HPDE6-E6E7 (cell line): ENCODE measurements at regions not wholly inside any gene's neighbourhood (a gene's known extent, or its start where the extent isn't known, plus 50 kb on each side); places are given as distances from the start of the nearest gene placed in this dataset.

Experiments
- DNase-seq: peaks from one replicate; pipeline ENCODE4 v3.0.0; 2011; ENCODE audit warnings: missing footprints; ENCODE audit errors: extremely low spot score

GRCh38 chr3:68306571-68306970, 625.8 kb downstream of the TAFA4 start:
- no peak for DNase-seq

GRCh38 chr3:68295457-68295856, 636.9 kb downstream of the TAFA4 start:
- DNase-seq: no peak

DNA sequence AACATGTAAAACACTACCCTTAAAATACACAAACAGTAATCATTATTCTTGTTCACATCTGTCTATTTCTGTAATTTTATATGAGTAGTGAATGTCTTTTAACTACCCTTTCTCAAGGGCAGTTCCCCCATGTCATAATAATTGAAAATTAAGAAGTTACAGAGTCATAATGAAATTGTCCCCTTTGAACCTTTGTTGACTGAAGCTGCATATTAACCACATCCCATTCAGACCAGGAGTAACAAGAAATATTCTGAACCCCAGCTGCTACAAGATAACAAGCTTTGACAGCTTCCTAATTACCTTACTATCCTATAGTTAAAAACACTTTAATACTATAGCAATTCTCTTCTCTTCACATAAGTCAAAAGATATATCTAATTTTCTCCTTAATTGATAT, 635.9 kb upstream of the SUCLG2 start:
- DNase-seq: no peak

GRCh38 chr3:68288085-68288484, 633.7 kb upstream of the SUCLG2 start:
- DNase-seq: no peak

- no peak for DNase-seq
Observed at GRCh38 chr3:68287101-68287500, 632.7 kb upstream of the SUCLG2 start.

- no peak for DNase-seq
Observed at GRCh38 chr3:68274286-68274685, 619.9 kb upstream of the SUCLG2 start.

DNA sequence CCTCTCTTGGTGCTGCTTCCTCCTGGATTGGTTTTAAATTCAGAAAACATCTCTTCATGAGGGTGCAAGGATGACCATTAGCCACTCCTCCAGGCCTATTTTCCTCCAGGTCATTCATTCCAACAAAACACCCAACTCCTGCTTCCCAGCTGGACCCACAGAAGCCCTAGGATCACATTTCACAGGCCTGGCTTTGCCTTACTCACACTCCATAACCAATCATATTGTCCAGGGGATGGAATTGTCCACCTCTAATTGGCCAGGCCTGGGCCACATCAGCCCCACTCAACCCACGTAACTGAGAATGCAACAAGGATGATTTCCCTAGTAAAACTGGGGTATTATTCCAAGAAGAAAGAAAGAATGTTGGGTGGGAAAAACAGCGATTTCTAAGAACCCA, 616.7 kb upstream of the SUCLG2 start:
- no peak for DNase-seq

DNA sequence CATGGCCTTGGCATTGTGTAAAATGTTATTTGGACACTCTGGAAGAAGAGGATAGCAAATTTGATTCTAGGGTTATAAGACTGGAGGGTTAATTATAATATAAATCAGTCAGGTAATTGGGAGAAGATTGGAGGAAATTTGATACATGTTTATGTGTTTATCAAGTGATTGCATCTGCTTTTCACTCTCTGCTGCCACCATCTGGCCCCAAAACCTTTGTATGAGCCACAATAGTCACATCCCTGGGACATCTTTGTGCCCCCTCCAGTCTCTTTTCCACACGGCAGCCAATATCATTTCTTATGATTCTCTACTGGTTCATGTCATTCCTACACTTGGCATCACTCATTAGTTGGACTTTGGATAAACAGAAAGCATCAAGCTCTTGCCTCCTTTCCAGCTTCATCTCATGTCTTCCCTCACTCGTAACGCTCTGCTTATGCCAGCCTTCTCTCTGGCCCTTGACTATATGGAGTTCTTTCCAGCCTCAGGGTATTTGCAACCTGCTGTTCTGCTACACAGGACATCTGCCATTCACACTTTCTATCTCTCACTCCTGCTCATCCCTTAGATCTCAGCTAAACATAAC, 602.3 kb upstream of the SUCLG2 start:
- no peak for DNase-seq

DNA sequence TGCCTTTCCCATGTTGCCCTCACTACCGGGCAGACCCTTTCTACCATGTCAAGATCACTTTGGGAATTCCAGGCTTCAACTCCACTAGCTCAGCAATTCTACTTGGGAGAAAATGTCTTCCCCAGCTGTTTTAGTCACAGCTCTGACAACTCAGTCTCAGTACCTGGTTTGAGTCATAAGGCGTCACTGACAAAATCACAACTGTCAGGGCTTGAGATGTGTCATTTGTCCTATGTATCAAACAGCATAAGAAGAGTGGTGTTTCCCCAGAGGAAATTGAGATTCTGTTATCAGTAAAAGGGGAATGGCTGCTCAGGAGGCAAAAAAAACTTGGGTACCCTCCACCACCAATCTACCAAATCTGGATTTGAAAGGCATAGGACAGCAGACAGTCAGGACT, 594.9 kb upstream of the SUCLG2 start:
- no peak for DNase-seq

- no peak for DNase-seq
Observed at GRCh38 chr3:68242606-68243005, 588.2 kb upstream of the SUCLG2 start.

GRCh38 chr3:68239542-68239941, 585.1 kb upstream of the SUCLG2 start:
- DNase-seq: no peak

DNA sequence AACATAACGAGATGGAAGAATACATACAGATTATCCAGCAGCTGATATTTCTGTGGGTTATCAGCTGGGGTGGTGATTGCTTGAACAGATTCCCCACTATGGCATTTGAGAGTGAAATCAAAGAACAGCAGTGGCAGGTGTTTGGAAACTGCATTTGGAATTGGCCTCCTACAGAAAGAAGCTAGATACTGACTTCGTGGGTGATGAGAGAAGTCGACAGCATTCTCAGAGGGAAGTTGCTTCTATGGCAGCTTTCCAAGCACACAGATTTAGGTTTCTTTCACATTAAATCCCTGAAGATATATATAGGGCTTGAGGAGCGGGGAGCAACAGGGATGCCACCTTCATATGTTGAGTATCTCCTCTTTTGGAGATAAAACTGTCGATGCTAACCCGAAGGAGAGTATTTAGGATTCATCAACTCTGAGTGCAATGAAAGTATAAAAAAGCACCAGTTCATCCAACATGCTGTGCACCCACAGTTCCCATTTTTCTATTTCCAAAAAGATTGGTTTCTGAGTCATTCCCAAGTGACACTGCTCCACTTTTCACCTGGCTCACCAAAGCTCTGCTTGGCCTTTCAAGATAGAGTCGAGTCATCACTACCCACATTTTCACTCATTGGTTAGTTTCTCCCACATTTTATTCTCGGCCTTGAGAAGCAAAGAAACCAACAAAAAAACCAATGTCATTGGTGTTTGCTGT, 579.8 kb upstream of the SUCLG2 start:
- no peak for DNase-seq

DNA sequence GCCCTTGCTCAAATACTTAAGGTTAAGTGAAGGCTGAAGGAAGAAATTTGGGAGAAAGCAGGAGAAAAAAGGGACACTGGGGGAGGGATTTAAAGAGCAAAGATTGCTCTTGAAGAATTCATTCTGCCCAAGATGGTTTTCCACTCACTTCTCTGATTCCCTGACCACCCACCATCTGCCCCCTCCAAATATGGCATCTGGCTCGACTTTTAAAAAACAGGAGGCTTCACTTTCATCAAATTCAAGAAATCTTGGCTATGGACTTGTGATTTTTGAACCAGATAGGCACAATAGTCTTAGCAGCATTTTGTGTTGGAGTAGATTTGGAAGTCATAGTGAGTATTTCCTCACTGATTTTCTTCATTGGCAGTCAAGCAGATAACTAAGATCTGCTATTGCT, 574.4 kb upstream of the SUCLG2 start:
- DNase-seq: no peak

- no peak for DNase-seq
Observed at GRCh38 chr3:68220832-68221231, 566.4 kb upstream of the SUCLG2 start.

DNA sequence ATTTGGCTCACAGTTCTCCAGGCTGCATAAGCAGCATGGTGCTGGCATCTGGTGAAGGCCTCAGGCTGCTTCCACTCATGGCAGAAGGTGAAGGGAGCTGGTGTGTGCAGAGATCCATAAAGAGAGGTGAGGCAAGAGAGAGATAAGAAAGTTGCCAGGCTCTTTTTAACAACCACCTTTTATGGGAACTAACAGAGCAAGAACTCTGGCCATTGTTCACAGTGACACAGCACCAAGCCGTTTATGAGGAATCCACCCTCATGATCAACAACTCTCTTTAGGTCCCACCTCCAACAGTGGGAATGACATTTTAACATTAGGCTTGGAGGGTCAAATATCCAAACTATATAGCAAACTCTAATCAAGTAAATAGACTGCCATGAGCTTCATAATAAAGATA, 557.2 kb upstream of the SUCLG2 start:
- DNase-seq: no peak

DNA sequence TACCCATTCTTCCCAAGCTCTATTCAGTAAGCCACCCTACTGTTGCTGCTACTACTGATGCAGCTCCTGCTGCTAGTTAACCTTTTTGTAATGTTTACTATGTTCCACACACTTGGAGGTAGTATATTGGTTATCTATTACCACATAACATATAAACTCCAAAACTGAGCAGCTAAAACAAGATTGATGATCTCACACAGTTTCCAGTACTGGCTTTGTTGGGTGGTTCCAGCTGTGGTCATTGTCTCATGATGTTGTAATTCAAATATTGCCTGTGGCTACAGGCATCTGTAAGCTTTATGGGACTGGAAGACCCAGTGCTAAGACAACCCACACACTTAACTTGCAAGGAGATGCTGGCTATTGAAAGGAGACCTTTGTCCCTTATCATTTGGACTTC, 556.2 kb upstream of the SUCLG2 start:
- DNase-seq: no peak

GRCh38 chr3:68207327-68207726, 552.9 kb upstream of the SUCLG2 start:
- no peak for DNase-seq

DNA sequence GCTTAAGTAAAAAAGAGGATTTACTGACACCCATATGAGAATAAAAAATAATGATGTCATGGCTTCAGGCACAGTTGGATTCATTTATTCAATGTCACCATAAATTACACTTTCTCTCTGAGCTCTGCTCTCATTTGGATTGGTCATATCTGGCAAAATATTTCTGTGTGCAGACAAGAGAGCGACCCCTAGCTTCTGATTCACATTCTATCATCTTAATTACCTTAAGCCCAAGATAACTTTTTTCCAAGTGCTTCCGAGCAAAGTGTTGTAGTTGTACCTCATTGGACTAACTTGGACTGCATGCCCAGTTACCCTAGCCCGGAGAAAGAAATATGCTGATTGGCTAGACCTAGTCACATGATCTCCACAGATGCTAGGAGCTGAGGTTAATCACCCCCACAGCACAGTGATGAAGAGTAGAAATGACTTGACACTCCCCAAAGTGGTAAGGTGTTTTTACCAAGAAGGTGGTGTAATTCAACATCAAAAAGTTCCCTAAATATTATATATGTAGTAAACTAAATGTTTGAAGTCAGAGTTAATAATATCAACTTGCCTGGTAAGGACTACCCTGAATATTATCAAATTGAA, 552.2 kb upstream of the SUCLG2 start:
- DNase-seq: no peak

GRCh38 chr3:68186733-68187132, 532.3 kb upstream of the SUCLG2 start:
- DNase-seq: no peak

GRCh38 chr3:68176600-68176999, 522.2 kb upstream of the SUCLG2 start:
- no peak for DNase-seq

GRCh38 chr3:68173012-68173634, 518.7 kb upstream of the SUCLG2 start:
- no peak for DNase-seq

GRCh38 chr3:68172039-68172438, 517.6 kb upstream of the SUCLG2 start:
- no peak for DNase-seq

DNA sequence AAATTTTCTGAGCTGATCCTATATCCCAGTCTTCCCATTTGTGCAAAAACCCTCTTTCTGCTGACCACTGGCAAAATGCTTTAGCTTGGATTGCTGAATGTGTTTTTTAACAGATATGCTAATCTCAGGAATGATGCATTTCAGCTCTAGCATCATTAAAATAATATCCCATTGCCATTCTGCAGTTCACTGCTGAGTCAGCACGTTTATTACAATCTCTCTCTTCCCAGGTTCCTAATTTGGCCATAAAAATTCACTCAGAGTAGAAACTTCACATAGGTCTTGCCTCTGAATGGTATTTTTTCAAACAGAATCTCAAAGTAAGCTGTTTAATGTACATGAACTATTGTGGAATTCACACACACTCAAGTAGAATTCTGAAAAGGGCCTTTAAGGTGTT, 509.6 kb upstream of the SUCLG2 start:
- no peak for DNase-seq
